Renal cortex interstitium (tissue), 11 donors: ENCODE measurements at regions not wholly inside any gene's neighbourhood (a gene's known extent, or its start where the extent isn't known, plus 50 kb on each side); places are given as distances from the start of the nearest gene placed in this dataset.

Source experiments
- DNase-seq, 11 donors: peaks; one replicate each; pipeline ENCODE4 v3.0.0-alpha.2; 2013; ENCODE audit warnings: low read depth in 9 of 11, low spot score in 4 of 11; ENCODE audit errors: extremely low read depth in 1 of 11

DNA sequence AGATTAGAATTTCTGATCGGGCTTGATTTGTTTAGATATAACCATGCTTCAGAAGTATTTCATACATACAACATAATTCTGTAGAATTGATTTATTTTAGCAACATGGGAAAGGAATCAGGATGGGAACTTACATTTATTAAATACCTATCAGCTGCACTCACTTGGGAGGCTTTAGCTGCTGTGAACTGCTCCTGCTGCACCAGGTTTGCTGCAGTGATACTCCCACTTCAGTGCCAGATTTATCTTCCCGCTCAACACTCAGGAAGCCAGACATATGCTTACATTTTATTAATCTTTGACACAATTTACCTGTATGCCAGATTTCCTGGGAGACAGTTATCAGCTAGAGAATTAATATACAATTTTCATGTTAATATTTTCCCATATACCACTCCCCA, 64.0 kb upstream of the PLCXD3 start:
- DNase-seq = no peak
